OCI-LY7 (cell line): ENCODE measurements at regions not wholly inside any gene's neighbourhood (a gene's known extent, or its start where the extent isn't known, plus 50 kb on each side); places are given as distances from the start of the nearest gene placed in this dataset.

Experiments
- BruUV-seq: library from RNA; stranded (reverse); fragments of 400-500 nt; replicated peaks from 2 replicates; lab custom pipeline; 2021; lab: Mats Ljungman, UMichigan
- CTCF ChIA-PET: fragments of 300-600 bp; sonication (Branson Sonifier 250); formaldehyde crosslinking; loops from one replicate; lab custom pipeline; 2022; ENCODE audit warnings: antibody characterized with exemption; ENCODE audit not compliant: unreplicated experiment; lab: Charles Lee
- POLR2A ChIA-PET: fragments of 300-600 bp; sonication (Branson Sonifier 250); formaldehyde crosslinking; loops from one replicate; lab custom pipeline; 2022; ENCODE audit warnings: antibody characterized with exemption; lab: Charles Lee
- DNase-seq: peaks from one replicate; pipeline ENCODE4 v3.0.0-alpha.2; 2015; ENCODE audit warnings: low spot score
- H2AFZ ChIP-seq: fragments of 200-600 bp; sonication (generic), shearing (Covaris generic); 2 replicates; pipeline ENCODE4 v1.6.1; 2014; ENCODE audit warnings: mild to moderate bottlenecking, antibody characterized with exemption, low read length, moderate library complexity
- H3K27ac ChIP-seq: fragments of 200-600 bp; sonication (generic); 2 replicates; pipeline ENCODE4 v1.5.1; 2014; ENCODE audit warnings: mixed run types, low read depth, mild to moderate bottlenecking, moderate library complexity, low read length, inconsistent platforms; ENCODE audit not compliant: poor library complexity, severe bottlenecking
- H3K36me3 ChIP-seq: fragments of 200-600 bp; sonication (generic); 2 replicates; pipeline ENCODE4 v1.6.1; 2014; ENCODE audit warnings: mild to moderate bottlenecking, antibody characterized with exemption, low read length, moderate library complexity, mixed read lengths; ENCODE audit not compliant: insufficient read depth
- H3K4me1 ChIP-seq: fragments of 200-600 bp; sonication (generic); 2 replicates; pipeline ENCODE4 v1.5.1; 2014; ENCODE audit warnings: mild to moderate bottlenecking, low read length; ENCODE audit not compliant: insufficient read depth, poor library complexity, severe bottlenecking
- H3K4me2 ChIP-seq: fragments of 200-600 bp; sonication (generic); 2 replicates; pipeline ENCODE4 v1.6.1; 2014; ENCODE audit warnings: mild to moderate bottlenecking, low read length
- H3K4me3 ChIP-seq: fragments of 200-600 bp; sonication (generic); 2 replicates; pipeline ENCODE4 v1.5.1; 2014; ENCODE audit warnings: mild to moderate bottlenecking, low read depth, low read length; ENCODE audit not compliant: poor library complexity, severe bottlenecking
- H3K79me2 ChIP-seq: fragments of 200-600 bp; sonication (generic); 2 replicates; pipeline ENCODE4 v1.6.1; 2016; ENCODE audit warnings: low read depth, mild to moderate bottlenecking, low read length, moderate library complexity, mixed read lengths; ENCODE audit not compliant: insufficient read depth
- H3K9me2 ChIP-seq: fragments of 200-600 bp; sonication (generic); 2 replicates; pipeline ENCODE4 v1.6.1; 2016; ENCODE audit warnings: mild to moderate bottlenecking, low read length, mixed read lengths; ENCODE audit not compliant: insufficient read depth
- H3K9me3 ChIP-seq: fragments of 200-600 bp; sonication (generic); 2 replicates; pipeline ENCODE4 v1.6.1; 2014; ENCODE audit warnings: mild to moderate bottlenecking, mixed run types, low read length, mixed read lengths
- H4K20me1 ChIP-seq: fragments of 200-600 bp; sonication (generic); 2 replicates; pipeline ENCODE4 v1.6.1; 2014; ENCODE audit warnings: mild to moderate bottlenecking, antibody characterized with exemption, low read length, moderate library complexity, mixed read lengths; ENCODE audit not compliant: insufficient read depth
- CTCF ChIP-seq: fragments of 200-600 bp; sonication (generic); conservative IDR thresholded peaks from 2 replicates; pipeline ENCODE4 v1.5.1; 2014; ENCODE audit warnings: mild to moderate bottlenecking, antibody characterized with exemption, low read length, moderate library complexity, mixed read lengths
- EZH2phosphoT487 ChIP-seq: fragments of 200-600 bp; sonication (generic); IDR thresholded peaks from 2 replicates; pipeline ENCODE4 v1.6.1; 2018; ENCODE audit warnings: low read depth, borderline replicate concordance, mild to moderate bottlenecking, mixed run types, antibody characterized with exemption, low read length, moderate library complexity, mixed read lengths
- intact Hi-C: fragments of 100-400 bp; cut with micrococcal nuclease; formaldehyde crosslinking; loops from one replicate; pipeline ENCODE4 v1.10.0; 2022; ENCODE audit not compliant: unreplicated experiment

GRCh38 chr2:228407821-228408220 lies 226.3 kb upstream of the SPHKAP start:
- no peak for DNase-seq
- Histone ChIP-seq H3K36me3 (no peaks in the 10 kb centered on the region), H3K27ac (no peak overlapping the region), H4K20me1 (no peaks in the 10 kb centered on the region), H3K79me2 (no peaks in the 10 kb centered on the region), H3K4me2 (no peak overlapping the region), H3K9me3 (no peaks in the 10 kb centered on the region), H3K4me1 (no peaks in the 10 kb centered on the region), H2AFZ (no peak overlapping the region), H3K4me3 (no peak overlapping the region), H3K9me2 (no peaks in the 10 kb centered on the region)
- TF ChIP-seq EZH2phosphoT487, result no peak
- TF ChIP-seq CTCF, result no peak
- intact Hi-C loops, result no loop called here
- CTCF ChIA-PET, result no interaction called here
- POLR2A ChIA-PET, result interaction anchor here (0.8 to 1.7 kb wide), 2 partner anchors 10 to 16 kb away, joined by 3 to 4 read pairs; no protein-coding TSS in a partner anchor
- BruUV-seq, result no TSS peak

GRCh38 chr2:228401065-228401912 lies 219.8 kb upstream of the SPHKAP start:
- no peaks in the 10 kb centered on the region for H4K20me1 ChIP-seq
- POLR2A ChIA-PET, result no interaction called here
- no peaks in the 10 kb centered on the region for H3K9me2 ChIP-seq
- intact Hi-C loops, result no loop called here
- no peak overlapping the region for H3K4me3 ChIP-seq
- CTCF ChIA-PET, result no interaction called here
- H3K4me1 ChIP-seq, result no peaks in the 10 kb centered on the region
- no TSS peak for BruUV-seq
- no peak overlapping the region for H3K27ac ChIP-seq
- DNase-seq, result peak; percentile 3
- no peaks in the 10 kb centered on the region for H3K9me3 ChIP-seq
- H3K79me2 ChIP-seq, result no peaks in the 10 kb centered on the region
- H2AFZ ChIP-seq, result no peak overlapping the region
- H3K36me3 ChIP-seq, result no peaks in the 10 kb centered on the region
- no peak overlapping the region for H3K4me2 ChIP-seq
- TF ChIP-seq EZH2phosphoT487 (no peak), CTCF (peak; percentile 62)

- ChIA-PET POLR2A (no interaction called here), CTCF (no interaction called here)
- H3K4me1 ChIP-seq, result no peaks in the 10 kb centered on the region
- no peak overlapping the region for H3K27ac ChIP-seq
- intact Hi-C loops, result no loop called here
- H2AFZ ChIP-seq, result no peak overlapping the region
- no peak overlapping the region for H3K4me3 ChIP-seq
- TF ChIP-seq CTCF (no peak), EZH2phosphoT487 (no peak)
- no TSS peak for BruUV-seq
- no peak overlapping the region for H3K4me2 ChIP-seq
- H4K20me1 ChIP-seq, result no peaks in the 10 kb centered on the region
- H3K79me2 ChIP-seq, result no peaks in the 10 kb centered on the region
- H3K9me2 ChIP-seq, result no peaks in the 10 kb centered on the region
- H3K36me3 ChIP-seq, result no peaks in the 10 kb centered on the region
- H3K9me3 ChIP-seq, result no peaks in the 10 kb centered on the region
- DNase-seq, result no peak
These were observed 206.3 kb upstream of the SPHKAP start for GRCh38 chr2:228387776-228388175.
